Erythroblast (primary cell): ENCODE measurements at regions not wholly inside any gene's neighbourhood (a gene's known extent, or its start where the extent isn't known, plus 50 kb on each side); places are given as distances from the start of the nearest gene placed in this dataset.

Source experiments
- DNase-seq, 2 experiments: peaks; one replicate each; lab custom pipeline; 2025; lab: John Stamatoyannopoulos, UW
- GATA1 ChIP-seq: IDR thresholded peaks from 2 replicates; pipeline ENCODE4 v1.6.1; 2011; ENCODE audit warnings: low read depth, mild to moderate bottlenecking, control low read depth, low read length, moderate library complexity
- POLR2A ChIP-seq: IDR thresholded peaks from 2 replicates; pipeline ENCODE4 v1.6.1; 2011; ENCODE audit warnings: mild to moderate bottlenecking, low read length

DNA sequence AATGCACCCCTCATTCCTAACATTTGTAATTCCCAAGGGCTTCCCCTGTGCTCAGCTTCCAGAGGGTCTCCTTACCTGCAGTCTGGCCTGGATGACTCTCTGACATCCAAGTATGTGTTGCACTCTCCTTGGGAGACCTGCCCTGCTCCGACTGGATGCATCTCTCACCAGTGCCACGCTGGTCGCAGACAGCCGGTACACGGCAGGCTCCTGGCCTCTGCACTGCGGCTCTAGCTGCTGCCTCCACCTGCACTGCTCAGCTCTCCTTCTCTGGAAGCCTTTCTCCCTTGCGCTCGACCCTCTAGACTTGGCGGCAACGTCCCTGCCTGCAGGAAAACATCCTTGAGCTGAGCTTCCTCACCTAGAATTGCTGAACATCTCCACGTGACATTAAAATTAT is 685.9 kb downstream of the BRD1 start:
- DNase-seq = no peak
- TF ChIP-seq POLR2A (no peak), GATA1 (no peak)

DNA sequence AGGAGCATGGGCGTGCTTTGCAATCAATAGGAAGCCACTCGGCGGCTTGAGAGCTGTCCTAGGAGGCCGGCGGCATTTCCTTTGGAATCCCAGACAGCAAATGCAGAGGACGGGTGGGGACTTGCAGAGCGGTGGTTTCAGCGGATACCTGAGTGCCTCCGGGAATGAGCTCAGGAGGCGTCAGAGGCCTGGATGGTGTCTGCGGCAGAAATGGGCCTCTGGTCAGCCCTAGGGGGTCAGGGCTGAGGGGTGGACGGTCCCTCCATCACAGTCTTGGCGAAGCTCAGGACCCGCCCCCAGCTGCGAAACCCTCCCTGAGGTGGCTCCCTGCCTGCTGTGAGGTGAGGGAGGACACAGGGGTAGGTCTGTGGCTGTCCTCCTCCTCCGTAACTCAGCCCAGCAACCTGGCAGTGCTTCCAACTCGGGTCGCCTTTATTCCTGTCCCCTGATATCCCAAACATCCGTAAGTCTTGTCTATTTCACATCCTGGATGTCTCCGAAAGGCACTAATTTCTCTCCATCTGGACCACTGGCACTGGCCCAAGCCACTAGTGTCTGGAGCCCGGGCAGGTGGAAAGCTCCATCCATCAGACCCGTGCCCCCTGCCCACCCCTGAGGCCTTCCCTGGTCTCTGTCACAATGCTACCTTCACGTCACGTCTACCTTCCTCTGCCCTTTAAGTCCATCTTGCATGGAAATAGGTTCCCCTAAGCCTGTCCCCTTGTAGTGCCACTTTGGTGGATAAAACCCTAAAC is 686.6 kb downstream of the BRD1 start:
- no peak for DNase-seq
- TF ChIP-seq GATA1 (no peak), POLR2A (no peak)

- TF ChIP-seq POLR2A (no peak), GATA1 (no peak)
- DNase-seq = no peak
Measured at GRCh38 chr22:49139492-49140151, 688.1 kb downstream of the BRD1 start.

GRCh38 chr22:49138250-49138790 is 689.4 kb downstream of the BRD1 start:
- TF ChIP-seq POLR2A (no peak), GATA1 (no peak)

DNA sequence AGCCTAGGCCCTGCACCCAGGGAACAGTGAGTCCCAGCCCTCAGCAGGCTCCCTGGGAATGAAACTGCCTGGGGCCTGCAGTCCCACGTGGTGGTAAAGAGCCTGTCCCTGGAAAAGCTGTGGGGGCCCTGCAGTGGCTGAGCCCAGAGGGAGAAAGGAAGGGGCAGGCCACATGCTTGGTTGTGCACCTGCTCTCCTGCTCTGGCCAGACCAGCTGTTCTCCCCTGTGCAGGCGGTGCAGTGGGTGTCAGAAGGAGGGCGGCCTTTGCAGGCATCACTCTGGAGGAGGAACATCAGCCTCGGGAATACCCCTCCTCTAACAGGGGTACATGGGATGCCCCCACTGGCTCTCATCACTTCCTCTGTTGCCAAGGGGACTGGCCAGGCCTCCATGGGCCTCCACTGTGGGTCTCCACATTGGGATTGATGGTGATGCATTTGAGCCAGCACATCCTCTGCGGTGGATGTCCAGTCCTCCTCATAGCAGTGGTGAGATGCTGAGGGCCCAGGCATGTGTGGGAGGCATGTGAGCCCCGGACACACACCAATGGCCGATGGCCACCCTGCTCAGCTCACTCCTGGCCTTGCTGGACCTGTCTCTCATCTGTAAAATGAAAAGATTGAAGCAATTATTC is 690.4 kb downstream of the BRD1 start:
- DNase-seq = no peak
- TF ChIP-seq GATA1 (no peak), POLR2A (no peak)

More at GRCh38 chr22:49138250-49138790, 689.4 kb downstream of the BRD1 start:
- no peak for DNase-seq

DNA sequence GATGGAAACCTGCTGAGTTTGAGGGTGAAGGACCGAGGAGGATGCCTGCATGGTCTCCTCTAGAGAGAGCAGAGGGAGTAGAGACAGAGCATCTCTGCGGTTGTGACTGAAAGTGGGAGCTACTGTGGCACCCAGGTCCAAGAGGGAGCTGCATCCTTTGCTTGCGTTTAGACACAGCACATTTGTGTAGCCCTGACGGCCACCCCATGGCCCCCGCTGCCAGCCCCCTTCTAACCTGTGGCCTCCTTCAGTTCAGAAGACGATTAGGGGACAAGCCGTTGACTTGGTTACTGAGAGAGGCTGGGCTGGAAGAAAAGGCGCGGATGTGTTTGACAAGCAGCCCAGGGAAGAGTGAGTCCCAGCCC is 690.9 kb downstream of the BRD1 start:
- TF ChIP-seq GATA1 = no peak
- no peak for DNase-seq

DNA sequence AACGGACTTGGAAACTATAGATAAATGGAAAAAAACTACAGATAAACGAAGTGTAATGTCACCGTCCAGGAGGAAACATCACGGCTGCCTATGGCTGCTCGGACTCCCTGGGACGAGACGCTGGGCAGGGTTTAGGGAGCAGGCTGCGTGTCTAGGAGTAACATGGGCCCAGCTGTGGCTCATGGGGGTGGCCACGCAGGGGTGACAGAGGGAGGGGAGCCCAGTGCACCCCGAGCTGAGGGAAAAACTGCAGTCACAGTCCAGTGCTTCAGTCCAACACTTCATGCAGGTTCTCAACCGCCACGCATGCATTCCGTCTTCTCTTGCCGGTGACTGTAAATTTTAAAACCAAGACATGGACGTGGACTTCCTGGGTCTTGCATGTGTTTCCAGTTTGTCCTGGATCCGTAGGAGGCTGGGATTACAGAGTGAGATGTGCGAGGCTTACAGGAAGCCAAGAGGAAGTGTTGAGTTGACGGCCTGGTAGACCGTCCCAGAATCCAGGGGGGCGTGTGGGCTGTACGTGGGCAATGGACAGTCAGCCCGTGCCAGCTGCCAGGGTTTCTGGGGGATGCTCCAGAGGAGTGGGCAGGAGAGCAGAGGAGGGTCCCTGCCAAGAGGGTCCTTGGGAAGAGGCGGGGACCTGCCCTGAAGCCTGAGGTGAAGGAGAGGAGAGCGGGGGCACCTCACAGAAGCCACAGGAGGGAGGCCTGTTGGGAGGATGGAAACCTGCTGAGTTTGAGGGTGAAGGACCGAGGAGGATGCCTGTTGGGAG is 691.4 kb downstream of the BRD1 start:
- TF ChIP-seq GATA1 = no peak
- no peak for TF ChIP-seq POLR2A
- DNase-seq = no peak

GRCh38 chr22:49134076-49134475 is 693.6 kb downstream of the BRD1 start:
- no peak for DNase-seq

DNA sequence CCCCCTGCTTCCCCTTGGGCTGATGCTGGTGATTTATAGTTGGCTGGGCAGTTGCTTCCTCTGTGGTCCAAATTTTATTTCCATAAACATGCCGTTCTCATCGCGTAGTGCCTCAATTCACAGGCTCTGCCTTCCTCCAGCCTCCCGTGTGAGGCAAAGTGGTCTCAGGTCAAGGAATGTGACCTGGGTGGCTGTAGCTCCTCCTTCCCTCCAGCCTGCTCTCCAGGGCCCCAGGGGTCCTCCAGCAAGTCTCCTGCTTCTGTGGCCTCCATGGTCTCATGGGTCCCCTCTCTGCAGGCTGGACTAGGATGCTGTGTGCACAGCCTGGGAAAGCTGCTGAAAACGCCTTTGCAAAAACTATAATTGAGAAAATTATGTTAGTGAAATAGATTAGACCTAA is 694.1 kb downstream of the BRD1 start:
- TF ChIP-seq POLR2A (no peak), GATA1 (no peak)
- no peak for DNase-seq

More at GRCh38 chr22:49134076-49134475, 693.6 kb downstream of the BRD1 start:
- no peak for TF ChIP-seq GATA1
- no peak for TF ChIP-seq POLR2A

DNA sequence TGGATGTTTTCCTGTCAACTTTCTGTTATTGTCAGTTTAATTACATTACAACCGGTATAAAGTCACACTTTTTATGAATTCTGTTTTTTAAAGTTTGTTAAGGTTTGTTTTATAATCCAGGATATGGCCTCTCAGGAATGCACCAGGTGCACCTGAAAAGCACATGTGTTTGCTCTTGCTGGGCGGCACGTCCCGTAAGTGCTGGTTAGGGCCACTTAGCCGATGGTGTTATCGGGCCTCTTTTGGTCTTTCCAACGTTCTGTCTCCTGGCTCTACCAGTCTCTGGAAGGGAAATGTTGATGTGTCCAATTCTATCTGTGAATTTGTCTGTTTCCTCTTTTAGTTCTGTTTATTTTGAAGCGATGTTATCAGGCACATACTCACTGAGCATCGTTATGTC is 695.7 kb downstream of the BRD1 start:
- TF ChIP-seq POLR2A = no peak
- no peak for TF ChIP-seq GATA1
- no peak for DNase-seq

- TF ChIP-seq POLR2A (no peak), GATA1 (no peak)
- DNase-seq = no peak
Measured at GRCh38 chr22:49129736-49130135, 697.9 kb downstream of the BRD1 start.

DNA sequence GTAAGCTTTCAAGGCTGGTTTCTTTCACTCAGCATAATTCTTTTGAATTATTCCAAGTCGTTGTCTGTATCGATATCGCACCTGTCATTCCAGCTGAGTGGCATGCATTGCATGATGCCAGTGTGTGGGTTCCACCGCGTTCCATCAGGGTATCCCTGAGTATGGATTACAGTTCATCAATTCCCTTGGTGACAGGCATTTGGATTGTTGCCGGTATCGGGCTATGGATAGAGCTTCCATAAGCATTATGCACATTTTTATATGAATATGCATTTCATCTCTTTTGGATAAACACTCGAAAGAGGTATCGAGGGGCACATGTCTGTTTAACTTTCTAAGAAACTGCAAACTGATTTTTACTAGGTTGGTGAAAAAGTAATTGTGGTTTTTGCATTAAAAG is 698.8 kb downstream of the BRD1 start:
- no peak for DNase-seq
- no peak for TF ChIP-seq POLR2A

DNA sequence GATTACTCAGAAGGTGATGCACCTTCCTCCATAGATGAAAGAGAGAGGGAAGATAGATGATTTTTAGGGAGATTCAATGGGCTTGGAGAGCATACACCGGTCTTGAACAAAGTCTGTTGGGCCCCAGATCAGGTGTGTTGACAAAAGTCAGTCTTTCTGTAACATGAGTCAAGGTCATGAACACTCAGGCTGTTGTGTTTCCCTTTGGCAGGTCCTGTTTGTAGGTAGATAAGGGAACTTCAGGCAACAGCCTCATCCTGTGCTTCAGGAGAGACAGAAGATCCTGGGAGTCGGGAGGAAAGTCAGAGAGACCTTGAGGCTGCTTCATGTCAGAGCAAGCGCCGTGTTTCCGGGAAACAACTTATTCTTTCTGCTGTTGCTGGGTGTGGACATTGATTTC is 703.1 kb downstream of the BRD1 start:
- TF ChIP-seq GATA1 = no peak
- TF ChIP-seq POLR2A = no peak
- DNase-seq = no peak

GRCh38 chr22:49123621-49124192 is 704.0 kb downstream of the BRD1 start:
- DNase-seq = no peak
- no peak for TF ChIP-seq GATA1
- TF ChIP-seq POLR2A = no peak
